Putamen (tissue), 1 donor: ENCODE measurements at regions not wholly inside any gene's neighbourhood (a gene's known extent, or its start where the extent isn't known, plus 50 kb on each side); places are given as distances from the start of the nearest gene placed in this dataset.
"Not testable (repeated sequence)": the region's sequence is repeated elsewhere in the genome, so short reads cannot be mapped to it uniquely, and the experiment has no call there.

ENCODE experiments used
- DNase-seq: peaks from one replicate; pipeline ENCODE4 v3.0.0-alpha.2; 2016; ENCODE audit warnings: low spot score

DNA sequence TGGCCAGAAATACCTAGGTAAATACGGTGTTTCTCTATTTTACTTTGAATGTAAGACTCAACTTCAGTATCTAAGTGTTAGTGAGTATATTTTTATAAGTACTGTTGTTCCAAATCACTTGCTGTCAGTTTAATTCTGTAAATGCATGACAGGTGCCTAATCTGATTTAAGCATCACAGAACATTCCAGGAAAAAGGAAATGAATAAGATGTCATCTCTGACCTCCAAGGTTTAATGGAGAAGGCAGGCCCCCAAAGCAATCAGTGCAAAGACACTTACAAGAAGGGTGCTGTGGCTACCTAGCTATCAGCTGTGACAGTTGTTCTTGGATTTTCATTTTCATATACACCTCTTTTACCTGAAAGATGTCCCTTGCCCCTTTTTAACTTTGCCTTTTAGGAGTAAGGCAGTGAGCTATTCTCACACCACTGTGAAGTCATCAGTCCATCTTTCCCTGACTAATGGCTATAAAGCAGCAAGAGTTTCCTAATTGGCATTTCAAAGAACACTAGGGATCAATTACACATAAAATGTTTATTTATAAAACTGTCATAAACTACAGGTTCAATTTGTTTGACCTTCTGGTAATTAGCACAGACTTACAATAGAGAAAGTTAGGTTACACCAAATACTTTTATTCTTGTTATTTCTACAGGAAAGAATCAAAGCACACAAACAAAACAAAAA is 427.6 kb downstream of the SPRY2 start:
- DNase-seq: no peak

GRCh38 chr13:79912403-79912802 is 428.5 kb downstream of the SPRY2 start:
- no peak for DNase-seq

- no peak for DNase-seq
Observed at GRCh38 chr13:79910875-79911540, 429.9 kb downstream of the SPRY2 start.

DNA sequence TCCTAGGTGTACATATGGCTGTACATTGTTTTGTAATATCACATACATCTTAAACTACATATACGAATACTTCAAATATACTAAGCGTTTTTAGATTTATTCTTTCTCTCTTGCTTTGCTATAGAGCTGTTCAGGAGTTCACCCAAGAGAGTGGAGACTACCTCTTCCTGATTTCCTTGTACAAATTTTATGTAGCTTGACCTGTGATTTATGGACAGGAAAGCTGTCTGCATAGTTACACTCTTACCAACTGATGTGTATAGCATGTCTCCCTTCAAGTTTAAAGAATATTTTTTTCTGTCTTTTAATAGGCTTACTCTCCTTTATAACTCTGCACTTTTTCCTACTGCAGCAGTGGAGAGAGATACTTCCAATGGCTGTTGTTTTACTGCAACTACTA is 428.7 kb downstream of the NDFIP2 start:
- DNase-seq: no peak

DNA sequence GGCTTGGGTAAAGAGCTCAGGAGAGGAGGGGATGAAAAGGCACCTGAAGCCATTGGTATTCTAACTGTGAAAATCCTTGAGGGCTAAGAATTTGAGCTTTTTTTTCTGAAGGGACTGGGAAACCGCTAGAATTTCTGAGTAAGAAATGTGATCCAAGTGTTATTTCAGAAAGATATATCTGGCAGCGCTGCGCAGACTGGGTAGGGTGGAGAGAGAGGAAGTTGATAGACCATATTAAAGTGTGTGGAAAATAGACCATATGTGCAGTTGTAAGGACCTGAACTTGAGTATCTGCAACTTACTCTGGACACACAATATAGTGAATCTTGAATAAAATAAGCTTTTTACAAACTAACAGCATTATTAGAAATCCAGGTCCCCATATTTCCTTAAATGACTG is 427.4 kb downstream of the NDFIP2 start:
- no peak for DNase-seq

DNA sequence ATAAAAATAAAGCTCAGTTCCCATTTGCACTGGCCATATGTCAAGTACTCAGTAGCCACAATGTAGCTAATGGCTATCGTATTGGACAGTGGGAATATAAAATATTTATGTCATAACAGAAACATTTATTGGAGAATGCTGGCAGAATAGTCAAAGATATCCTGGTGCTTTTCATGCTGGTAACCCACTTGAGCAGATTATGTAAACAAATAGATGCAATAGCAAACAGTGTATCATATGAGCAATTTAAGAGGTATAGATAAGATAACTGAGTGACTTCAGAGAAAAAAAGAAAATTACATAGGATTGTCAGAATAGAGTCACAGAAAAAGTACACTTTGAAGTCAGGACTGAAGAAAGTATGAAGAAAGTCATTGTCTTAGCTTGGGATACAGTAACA is 426.6 kb downstream of the NDFIP2 start:
- no peak for DNase-seq

DNA sequence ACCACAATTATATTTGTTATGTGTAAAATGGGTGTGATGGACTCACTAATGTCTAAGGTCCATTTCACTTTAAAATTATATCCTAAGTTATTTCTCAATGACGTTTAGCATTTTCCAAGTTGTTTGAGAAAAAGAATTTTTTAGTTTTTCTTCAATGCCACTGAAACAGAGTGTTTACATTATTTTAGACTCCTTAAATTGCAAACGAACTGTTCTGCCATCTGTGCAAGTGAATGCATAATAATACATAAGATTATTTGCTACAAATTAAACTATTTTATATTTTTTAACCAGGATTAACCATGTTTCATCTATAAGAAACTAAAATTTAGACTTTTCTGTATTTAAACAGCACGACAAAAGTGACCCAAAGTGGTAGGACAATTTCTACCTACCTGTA is 425.4 kb downstream of the NDFIP2 start:
- no peak for DNase-seq

DNA sequence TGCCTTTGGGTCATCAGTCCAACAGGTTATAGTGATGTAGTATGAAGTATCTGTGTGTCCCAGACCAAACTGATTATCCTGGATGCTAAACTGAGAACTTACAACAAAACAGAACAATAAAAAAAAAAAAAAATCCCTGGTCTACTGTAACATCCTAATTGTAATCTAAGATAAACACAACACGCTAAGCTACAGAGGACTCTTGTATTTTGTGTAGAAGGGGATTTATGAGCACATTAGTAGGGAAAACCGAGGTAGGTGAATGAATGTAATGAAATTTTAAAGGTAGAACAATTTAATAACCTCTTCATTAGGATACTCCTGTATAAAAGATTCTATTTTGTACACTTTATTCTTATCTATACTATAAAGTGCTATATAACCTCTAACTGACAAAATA is 424.1 kb downstream of the NDFIP2 start:
- DNase-seq: no peak

DNA sequence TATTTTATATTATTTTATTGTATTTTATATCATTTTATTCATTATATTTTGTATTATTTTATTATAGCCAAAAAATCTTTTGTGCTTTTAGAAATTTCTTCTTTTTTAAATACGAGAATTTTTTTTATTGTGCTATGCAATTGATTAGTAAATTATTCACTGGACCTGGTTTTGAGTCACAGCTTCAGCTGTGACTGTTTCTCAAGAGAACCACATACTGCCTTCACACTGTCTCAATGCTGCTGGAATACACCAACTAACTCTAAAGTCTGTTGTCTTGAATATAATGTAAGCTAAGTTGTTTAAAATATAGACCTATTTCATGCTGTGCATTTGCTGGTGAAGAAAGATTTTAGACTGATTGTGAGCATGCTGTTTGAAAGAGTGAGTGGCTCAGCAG is 423.6 kb downstream of the NDFIP2 start:
- DNase-seq: no peak

DNA sequence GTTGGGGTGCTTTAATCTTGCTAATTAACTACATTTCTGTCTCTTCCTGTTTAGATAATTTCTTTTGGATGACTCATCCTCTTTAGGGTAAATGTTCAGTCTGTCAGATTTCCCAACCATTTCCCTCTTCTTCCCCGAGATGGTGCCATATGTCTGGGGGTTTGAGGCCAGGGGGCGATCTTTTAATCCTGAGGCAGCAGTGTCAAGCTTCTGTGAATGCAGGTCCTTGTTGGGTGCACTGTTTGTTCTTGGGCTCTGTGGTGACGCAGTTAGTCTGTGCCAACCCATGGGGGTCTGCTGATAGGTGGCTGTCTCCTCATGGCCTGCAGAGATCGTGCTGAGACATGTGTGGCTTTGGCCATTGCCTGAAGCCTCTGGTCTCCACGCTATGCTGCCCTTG is 420.4 kb downstream of the NDFIP2 start:
- DNase-seq: peak; percentile 41

- DNase-seq: no peak
Observed at GRCh38 chr13:79900356-79900755, 419.4 kb downstream of the NDFIP2 start.

- no peak for DNase-seq
Observed at GRCh38 chr13:79898996-79899395, 418.0 kb downstream of the NDFIP2 start.

- DNase-seq: no peak
Observed at GRCh38 chr13:79898202-79898826, 417.4 kb downstream of the NDFIP2 start.

- no peak for DNase-seq
Observed at GRCh38 chr13:79896851-79897250, 415.9 kb downstream of the NDFIP2 start.

- no peak for DNase-seq
Observed at GRCh38 chr13:79895416-79895815, 414.5 kb downstream of the NDFIP2 start.

- not testable (repeated sequence) for DNase-seq
Observed at GRCh38 chr13:79887278-79887677, 406.3 kb downstream of the NDFIP2 start.

DNA sequence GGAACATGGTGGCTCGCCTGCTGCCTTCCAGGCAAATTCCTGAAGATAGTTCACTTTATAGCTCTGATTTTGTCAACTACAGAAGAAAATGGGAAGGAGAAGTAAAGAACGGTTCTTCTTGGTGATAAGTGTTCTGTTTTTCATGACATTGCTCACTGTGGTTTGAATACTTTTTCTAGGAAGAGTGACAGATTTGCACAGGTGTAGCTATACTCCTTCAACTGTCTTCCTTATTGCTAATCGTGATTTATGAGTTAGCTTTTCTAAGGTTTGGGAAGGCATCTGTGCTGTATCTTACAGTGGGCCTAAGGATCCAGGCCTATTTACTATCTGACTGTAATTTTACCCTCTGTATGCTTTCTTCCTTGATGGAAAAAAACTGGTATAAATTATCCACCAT is 405.6 kb downstream of the NDFIP2 start:
- no peak for DNase-seq

DNA sequence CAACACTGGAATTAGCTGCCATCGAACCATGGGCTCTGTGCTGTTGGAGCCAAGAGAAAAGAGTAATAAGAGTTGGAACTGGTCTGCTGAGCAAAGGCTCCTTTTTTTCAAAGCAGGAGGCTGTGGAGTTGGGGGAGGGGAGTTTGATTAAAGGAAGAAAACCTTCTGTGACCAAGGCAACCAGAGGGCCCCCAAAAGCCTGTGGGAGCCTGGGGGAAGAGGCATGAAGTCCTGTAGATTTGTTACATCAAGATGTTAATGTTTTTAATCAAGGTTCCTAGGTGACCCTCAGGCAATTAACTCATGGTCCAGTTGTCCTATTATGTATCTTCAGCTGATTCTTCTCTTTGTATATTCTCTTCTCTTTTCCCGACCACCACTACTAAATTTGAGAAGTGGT is 403.9 kb downstream of the NDFIP2 start:
- no peak for DNase-seq

- DNase-seq: no peak
Observed at GRCh38 chr13:79883216-79883615, 402.3 kb downstream of the NDFIP2 start.

GRCh38 chr13:79880818-79881217 is 399.9 kb downstream of the NDFIP2 start:
- DNase-seq: no peak

DNA sequence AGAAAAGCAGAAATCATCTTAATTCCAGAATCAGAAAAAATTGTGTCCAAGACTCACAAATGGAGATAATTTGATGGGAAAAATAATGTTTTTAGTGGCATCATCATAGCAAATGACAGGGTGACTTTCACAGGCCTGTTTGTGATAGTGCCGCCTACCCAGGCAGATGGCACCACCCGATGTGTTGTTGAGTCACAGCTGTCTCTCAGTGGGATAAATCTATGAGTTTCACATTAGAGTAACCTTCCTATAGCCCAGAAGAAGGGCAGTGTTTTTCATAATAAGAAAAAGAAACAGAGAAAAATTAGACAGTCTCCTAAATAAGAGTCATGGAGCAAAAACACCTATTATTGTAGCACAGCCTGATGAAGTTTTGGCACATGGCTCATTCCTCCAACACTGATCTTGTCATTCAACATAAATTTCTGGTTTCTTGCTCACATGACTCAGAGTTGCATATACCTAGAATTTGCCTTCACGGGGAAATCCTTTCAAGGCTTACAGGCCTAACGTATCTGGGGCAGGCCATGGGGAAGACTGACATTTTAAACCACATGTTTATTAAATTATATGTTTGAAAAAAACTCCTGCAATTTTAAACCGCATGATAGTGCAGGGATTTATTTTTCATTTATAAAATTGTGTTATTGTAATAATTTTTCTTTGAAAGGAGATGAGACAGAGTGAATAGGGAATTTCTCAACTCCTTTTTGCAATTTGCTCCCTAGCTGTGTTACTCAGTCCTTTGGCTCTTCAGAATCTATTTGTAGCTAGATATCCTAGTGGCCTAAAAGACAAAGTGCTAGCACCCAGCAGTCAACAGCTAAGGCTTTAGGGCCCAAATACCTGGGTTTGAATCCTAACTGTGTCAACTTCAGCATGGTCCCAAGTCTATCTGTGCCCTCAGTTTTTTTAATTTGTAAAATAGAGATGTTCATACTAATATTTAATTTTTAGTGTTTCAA is 393.7 kb downstream of the NDFIP2 start:
- no peak for DNase-seq

- no peak for DNase-seq
Observed at GRCh38 chr13:79871594-79871993, 390.6 kb downstream of the NDFIP2 start.
